ENCODE measurements at regions not wholly inside any gene's neighbourhood (a gene's known extent, or its start where the extent isn't known, plus 50 kb on each side); places are given as distances from the start of the nearest gene placed in this dataset.
A peak's percentile ranks its signal among the peaks of the same experiment; 100 is the strongest.
"Not testable (repeated sequence)": the region's sequence is repeated elsewhere in the genome, so short reads cannot be mapped to it uniquely, and the experiment has no call there.

- no peak for DNase-seq
These were observed 52.8 kb upstream of the CLDN24 start for GRCh38 chr4:183374950-183375555.

DNA sequence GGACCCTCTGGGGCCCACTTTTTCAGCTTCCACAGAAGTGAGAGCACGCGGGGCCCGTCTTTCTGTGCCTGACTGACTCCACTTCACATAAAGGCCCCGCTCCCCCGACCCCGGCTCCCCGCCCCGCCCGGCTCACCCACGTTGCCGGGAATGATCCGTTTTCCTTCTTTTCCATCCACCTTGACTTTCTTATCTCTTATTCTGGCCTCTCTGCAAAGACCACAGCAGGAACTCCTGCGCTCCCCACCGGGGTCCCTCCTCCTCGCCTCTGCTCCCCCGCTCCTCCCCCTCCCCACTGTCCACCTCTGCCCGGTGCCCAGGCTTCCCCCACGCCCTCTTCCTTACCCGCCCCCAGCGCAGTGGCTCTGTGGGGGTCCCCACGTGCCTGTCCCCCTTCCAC is 54.2 kb upstream of the CLDN24 start:
- no peak for DNase-seq

DNA sequence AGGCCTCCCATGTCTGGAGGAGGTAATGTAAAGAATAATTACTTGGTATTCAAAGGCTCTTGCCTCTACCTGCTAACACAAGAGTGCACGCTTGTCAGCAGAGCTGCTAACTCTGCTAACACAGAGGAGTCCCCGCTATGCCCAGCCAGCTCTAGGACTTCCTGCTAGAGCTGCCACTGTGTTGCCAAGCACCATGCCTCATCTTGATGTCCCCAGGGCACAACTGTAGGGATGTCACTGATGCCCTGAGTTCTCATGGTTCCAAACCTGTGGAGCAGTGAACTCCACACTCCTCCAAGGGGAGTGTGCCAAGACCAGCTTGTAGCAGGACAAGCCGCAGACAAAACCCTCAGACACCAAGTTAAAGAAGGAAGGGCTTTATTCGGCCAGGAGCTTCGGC is 55.3 kb upstream of the CLDN24 start:
- no peak for DNase-seq

DNA sequence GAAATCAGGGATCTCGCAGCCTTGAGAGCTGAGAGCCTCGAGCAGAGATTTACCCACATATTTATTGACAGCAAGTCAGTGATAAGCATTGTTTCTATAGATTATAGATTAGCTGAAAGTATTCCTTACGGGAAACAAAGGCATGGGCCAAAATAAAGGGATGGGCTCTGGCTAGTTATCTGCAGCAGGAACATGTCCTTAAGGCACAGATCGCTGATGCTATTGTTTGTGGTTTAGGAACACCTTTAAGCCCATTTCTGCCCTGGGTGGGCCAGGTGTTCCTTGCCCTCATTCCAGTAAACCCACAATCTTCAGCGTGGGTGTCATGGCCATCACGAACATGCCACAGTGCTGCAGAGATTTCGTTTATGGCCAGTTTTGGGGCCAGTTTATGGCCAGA is 56.1 kb upstream of the CLDN24 start:
- DNase-seq, result not testable (repeated sequence)

- DNase-seq, result no peak
These were observed 58.7 kb upstream of the CLDN24 start for GRCh38 chr4:183380901-183381300.

GRCh38 chr4:183383606-183384005 is 60.8 kb upstream of the CDKN2AIP start:
- DNase-seq, result no peak

- DNase-seq, result no peak
These were observed 59.9 kb upstream of the CDKN2AIP start for GRCh38 chr4:183384516-183384915.

DNA sequence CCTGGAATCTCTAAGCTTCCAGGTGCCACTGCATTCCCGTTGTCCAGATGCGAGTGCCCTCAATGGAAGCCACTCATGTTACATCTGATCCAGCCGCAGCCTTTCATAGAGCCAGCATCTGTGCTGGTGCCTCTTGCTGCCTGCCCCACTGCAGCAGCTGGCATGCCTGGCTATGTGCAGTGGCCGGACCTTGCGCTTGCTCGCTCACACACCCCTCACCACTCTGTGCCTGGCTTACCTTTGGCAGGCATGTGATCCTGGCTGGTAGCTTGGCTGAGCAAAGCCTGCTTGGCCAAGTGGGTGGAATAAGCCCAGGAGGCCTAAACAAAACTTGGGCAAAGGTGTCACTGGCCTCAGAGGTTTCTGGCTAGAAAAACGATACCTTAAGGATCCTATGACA is 59.5 kb upstream of the CDKN2AIP start:
- no peak for DNase-seq

DNA sequence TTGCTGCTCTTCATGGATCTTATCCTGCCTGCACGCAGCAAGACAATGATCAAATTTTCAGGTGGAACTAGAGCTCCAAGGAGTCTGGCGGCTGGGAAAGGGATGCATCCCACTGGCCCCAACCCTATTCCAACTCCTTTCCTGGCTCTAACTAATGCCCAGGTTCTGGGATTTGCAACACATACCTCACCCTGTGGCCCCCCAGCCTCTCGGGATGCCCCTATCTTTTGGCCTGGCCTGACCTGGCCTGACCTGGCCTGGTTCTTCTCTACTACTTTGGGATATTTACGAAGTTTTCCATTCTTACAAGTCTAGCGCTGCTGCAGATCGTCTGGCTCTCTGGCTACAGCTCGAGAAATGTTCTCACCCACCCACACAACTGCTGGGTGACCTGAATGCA is 56.4 kb upstream of the CDKN2AIP start:
- no peak for DNase-seq

- DNase-seq, result no peak
These were observed 55.7 kb upstream of the CDKN2AIP start for GRCh38 chr4:183388777-183389176.

- no peak for DNase-seq
These were observed 54.1 kb upstream of the CDKN2AIP start for GRCh38 chr4:183390374-183390773.

DNA sequence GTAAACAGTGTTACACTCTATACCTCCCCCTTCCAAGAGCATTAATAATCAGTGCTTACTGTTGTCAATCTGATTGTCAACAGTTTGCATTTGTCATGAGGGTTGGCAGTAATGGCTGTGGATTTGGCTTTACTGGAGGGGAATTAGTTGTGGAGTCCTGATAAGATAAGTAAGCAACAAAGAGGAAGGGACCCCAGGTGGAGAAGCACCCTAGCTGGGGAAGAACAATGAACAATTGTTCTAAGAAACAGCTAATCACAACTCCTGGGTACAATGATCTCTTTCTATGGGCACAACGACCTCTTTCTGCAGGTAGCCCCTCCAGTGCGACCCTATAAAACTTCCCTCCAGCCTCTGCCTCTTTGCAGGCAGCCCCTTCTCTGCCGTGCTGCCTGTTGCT is 53.2 kb upstream of the CDKN2AIP start:
- DNase-seq, result no peak

- no peak for DNase-seq
These were observed 52.1 kb upstream of the CDKN2AIP start for GRCh38 chr4:183392377-183392776.

- DNase-seq, result no peak
These were observed 51.0 kb upstream of the CDKN2AIP start for GRCh38 chr4:183393446-183393845.

DNA sequence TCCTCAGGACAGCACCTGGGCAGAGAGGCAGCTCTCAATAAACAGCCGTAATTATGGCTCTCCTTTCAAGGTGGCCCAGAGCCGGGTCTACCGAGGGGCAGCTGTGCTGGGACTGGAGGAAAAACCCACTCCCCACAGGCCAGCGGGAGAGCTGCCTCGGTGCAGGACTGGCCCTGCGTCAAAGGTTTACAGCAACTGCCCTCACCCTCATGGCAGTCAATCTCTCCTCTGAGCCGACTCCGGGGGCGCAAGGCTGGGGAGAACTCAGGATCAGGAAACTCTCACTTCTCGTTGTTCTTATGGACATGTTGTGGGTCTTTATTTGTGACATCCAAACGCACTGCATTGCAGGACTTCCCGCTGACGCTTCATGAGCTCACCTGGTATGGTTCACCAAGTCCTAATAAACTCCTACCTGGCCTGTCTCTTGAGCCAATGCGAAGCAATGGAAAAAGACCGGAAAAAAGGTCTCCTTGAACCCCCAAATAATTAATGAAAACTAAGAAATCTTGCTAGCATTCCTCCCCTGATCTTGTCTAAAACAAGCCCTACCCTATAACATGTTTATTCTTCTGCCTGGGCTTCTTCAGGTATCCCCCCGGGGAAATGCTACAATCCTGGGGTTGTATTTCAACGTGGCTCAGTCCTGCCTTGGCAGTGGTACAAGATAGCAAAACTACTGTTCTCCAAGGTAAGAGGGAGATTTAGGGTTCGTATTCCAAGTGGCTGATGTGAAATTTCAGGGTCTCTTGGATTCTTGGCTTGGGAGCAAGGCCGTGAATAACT is 50.1 kb upstream of the CDKN2AIP start:
- peak; percentile 0 for DNase-seq

Measured in NCI-H2171 (cell line).